GM10248 (cell line): ENCODE measurements at regions not wholly inside any gene's neighbourhood (a gene's known extent, or its start where the extent isn't known, plus 50 kb on each side); places are given as distances from the start of the nearest gene placed in this dataset.

Experiments
- CTCF ChIA-PET: fragments of 300-600 bp; sonication (Branson Sonifier 250); formaldehyde crosslinking; extraction: SDS; loops from one replicate; lab custom pipeline; 2021; ENCODE audit warnings: antibody characterized with exemption; lab: Yijun Ruan, JAX
- POLR2A ChIA-PET: fragments of 350-650 bp; sonication (Branson Sonifier 250); formaldehyde crosslinking; extraction: SDS; loops from one replicate; lab custom pipeline; 2020; ENCODE audit warnings: antibody characterized with exemption; lab: Yijun Ruan, JAX
- DNase-seq: peaks from one replicate; pipeline ENCODE4 v3.0.0; 2012; ENCODE audit errors: extremely low spot score
- TF ChIP-seq, protein P1 (sequence below): IDR thresholded peaks from 2 replicates; pipeline ENCODE4 v1.5.1; 2012; ENCODE audit warnings: mild to moderate bottlenecking, low read depth; ENCODE audit errors: extremely low read depth, missing control alignments, control extremely low read depth

DNA sequence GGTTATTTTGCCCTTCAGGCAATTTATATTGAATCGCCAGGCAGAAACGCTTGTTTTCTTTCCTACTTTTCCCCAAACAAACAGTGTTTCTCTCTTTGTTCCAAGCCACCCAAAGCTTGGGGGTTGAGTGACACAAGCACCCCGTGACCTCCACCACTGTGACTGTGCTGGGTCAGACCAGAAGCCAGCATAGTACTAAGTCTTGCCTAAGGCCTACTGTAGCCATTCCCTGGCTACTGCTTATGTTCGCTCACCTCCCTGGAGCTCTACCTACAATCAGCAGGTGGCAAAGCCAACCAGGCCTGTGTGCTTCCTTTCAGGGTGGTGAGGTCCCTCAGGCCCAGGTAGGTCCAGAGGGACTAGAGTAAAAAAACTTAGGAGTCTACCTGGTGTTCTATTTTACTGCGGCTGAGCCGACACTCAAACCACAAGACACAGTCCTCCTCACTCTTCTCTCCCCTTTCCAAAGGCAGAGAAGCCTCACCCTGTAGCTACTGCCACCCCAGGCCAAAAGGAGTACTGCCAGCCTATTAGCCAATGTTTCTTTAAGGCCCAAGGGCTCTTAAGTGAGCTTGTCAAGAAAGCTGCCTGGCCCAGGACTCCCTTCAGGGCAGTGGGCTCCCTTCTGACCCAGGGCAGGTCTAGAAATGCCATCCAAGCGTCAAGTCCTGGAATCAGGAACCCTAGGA lies 411.8 kb upstream of the MIS18BP1 start:
- CTCF ChIA-PET: interaction anchor here (1.2 kb wide), 1 partner anchor 9 kb away, joined by 4 read pairs; no protein-coding TSS in a partner anchor
- TF ChIP-seq, protein P1, sequence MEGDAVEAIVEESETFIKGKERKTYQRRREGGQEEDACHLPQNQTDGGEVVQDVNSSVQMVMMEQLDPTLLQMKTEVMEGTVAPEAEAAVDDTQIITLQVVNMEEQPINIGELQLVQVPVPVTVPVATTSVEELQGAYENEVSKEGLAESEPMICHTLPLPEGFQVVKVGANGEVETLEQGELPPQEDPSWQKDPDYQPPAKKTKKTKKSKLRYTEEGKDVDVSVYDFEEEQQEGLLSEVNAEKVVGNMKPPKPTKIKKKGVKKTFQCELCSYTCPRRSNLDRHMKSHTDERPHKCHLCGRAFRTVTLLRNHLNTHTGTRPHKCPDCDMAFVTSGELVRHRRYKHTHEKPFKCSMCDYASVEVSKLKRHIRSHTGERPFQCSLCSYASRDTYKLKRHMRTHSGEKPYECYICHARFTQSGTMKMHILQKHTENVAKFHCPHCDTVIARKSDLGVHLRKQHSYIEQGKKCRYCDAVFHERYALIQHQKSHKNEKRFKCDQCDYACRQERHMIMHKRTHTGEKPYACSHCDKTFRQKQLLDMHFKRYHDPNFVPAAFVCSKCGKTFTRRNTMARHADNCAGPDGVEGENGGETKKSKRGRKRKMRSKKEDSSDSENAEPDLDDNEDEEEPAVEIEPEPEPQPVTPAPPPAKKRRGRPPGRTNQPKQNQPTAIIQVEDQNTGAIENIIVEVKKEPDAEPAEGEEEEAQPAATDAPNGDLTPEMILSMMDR: no peak
- POLR2A ChIA-PET: no interaction called here
- DNase-seq: no peak

DNA sequence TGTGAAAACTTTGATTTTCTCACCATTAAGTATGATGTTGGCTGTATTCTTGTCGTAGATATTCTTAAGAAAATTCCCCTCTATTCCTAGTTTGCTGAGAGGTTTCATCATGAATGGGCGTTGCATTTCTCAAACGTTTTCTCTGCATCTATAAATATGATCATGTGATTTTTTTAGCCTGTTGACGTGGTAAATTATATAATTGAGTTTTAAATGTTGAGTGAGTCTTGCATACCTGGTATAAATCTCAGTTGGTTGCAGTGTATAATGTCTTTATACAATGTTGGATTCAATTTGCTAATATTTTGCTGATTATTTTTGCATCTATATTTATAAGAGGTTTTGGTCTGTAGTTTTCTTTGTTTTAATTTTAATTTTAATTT lies 405.9 kb upstream of the MIS18BP1 start:
- DNase-seq: no peak
- ChIA-PET POLR2A (no interaction called here), CTCF (no interaction called here)
- TF ChIP-seq, protein P1: no peak

DNA sequence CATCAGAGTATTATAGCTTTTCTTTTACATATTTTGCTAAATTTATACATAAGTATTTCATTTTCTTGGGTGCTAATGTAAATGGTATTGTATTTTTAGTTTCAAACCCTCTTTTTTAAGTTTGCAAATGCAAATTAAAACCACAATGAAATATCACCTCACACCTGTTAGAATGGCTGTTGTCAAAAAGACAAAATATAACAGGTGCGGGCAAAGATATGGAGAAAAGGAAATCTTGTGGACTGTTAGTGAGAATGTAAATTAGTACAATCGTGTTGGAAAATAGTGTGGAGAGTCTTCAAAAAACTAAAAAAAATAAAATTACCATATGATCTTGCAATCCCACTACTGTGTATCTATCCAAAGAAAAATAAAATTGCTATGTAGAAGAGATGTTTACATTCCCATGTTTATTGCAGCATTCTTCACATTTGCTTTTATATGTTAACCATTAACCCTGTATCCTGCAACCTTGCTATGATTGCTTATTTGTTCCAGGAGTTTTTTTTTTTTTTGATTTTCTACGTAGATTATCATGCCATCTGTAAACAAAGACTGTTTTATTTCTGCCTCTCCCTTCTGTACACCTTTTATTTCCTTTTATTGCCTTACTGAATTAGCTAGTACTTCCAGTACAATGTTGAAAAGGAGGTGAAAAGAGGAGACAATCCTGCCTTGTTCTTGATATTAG lies 405.4 kb upstream of the MIS18BP1 start:
- DNase-seq: no peak
- TF ChIP-seq, protein P1: no peak
- CTCF ChIA-PET: no interaction called here
- POLR2A ChIA-PET: no interaction called here

GRCh38 chr14:45651890-45652289 lies 398.9 kb upstream of the MIS18BP1 start:
- DNase-seq: no peak
- TF ChIP-seq, protein P1: no peak
- POLR2A ChIA-PET: no interaction called here
- CTCF ChIA-PET: interaction anchor here (1.4 kb wide), 1 partner anchor 11 kb away, joined by 3 read pairs; no protein-coding TSS in a partner anchor

DNA sequence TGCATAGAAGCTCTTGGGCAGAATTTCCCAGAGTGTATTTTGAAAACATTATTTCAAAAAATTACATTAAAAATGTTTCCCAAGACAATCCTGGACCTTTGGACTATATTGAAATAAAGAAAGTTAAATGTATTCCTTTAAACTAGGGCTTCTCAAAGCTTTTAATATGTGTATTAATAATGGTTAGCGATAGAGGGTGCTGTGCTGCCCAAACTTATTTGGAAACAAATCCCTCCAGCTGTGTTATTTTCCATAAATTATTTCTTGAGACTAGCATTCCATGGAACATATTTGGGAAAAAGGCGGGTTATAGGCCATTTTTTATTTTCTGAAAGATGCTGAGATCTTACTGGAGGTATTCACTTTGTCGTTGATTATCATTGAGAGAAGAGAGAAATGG lies 397.8 kb upstream of the MIS18BP1 start:
- CTCF ChIA-PET: interaction anchor here (0.9 to 1.5 kb wide), 2 partner anchors 11 to 18 kb away, joined by 3 to 5 read pairs; no protein-coding TSS in a partner anchor
- TF ChIP-seq, protein P1: no peak
- POLR2A ChIA-PET: no interaction called here
- no peak for DNase-seq

DNA sequence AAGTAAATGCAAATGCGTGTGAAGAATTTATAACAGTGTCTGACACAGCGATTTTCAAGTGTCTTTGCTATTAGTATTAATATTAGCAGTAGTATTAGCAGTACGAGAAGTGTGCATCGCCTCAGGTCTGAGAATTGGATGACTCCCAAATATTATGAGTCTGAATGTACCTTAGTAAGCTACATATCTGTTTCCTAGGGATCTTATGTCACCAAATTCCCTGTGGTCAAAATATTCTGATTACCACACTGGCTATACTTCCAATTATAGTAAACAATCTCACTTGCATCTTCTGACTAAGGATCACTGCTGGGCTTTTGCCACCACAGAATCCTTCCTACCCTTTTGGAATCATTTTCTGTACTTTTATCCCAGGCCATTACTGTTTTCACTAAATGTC lies 396.0 kb upstream of the MIS18BP1 start:
- TF ChIP-seq, protein P1: no peak

More for the DNA sequence above, 396.0 kb upstream of the MIS18BP1 start:
- CTCF ChIA-PET: no interaction called here
- DNase-seq: no peak
- POLR2A ChIA-PET: no interaction called here
